ENCODE measurements at regions not wholly inside any gene's neighbourhood (a gene's known extent, or its start where the extent isn't known, plus 50 kb on each side); places are given as distances from the start of the nearest gene placed in this dataset.
"Not testable (repeated sequence)": the region's sequence is repeated elsewhere in the genome, so short reads cannot be mapped to it uniquely, and the experiment has no call there.

GRCh38 chr2:66632882-66633281 is 198.0 kb downstream of the MEIS1 start:
- not testable (repeated sequence) for DNase-seq (ENCODE audit: extremely low read depth, low read depth)

GRCh38 chr2:66633631-66634030 is 198.7 kb downstream of the MEIS1 start:
- DNase-seq (ENCODE audit: extremely low read depth, low read depth) = no peak

GRCh38 chr2:66634784-66635183 is 199.9 kb downstream of the MEIS1 start:
- DNase-seq (ENCODE audit: extremely low read depth, low read depth) = no peak

- DNase-seq (ENCODE audit: extremely low read depth, low read depth) = no peak
Measured at GRCh38 chr2:66641685-66642084, 206.8 kb downstream of the MEIS1 start.

- DNase-seq (ENCODE audit: extremely low read depth, low read depth) = not testable (repeated sequence)
Measured at GRCh38 chr2:66648081-66648480, 213.2 kb downstream of the MEIS1 start.

GRCh38 chr2:66649006-66649405 is 214.1 kb downstream of the MEIS1 start:
- DNase-seq (ENCODE audit: extremely low read depth, low read depth) = no peak

GRCh38 chr2:66651295-66651694 is 216.4 kb downstream of the MEIS1 start:
- no peak for DNase-seq (ENCODE audit: extremely low read depth, low read depth)

- DNase-seq (ENCODE audit: extremely low read depth, low read depth) = no peak
Measured at GRCh38 chr2:66660804-66661203, 225.9 kb downstream of the MEIS1 start.

- DNase-seq (ENCODE audit: extremely low read depth, low read depth) = no peak
Measured at GRCh38 chr2:66661253-66662173, 226.6 kb downstream of the MEIS1 start.

- DNase-seq (ENCODE audit: extremely low read depth, low read depth) = no peak
Measured at GRCh38 chr2:66665124-66665984, 230.4 kb downstream of the MEIS1 start.

GRCh38 chr2:66667301-66667700 is 232.4 kb downstream of the MEIS1 start:
- DNase-seq (ENCODE audit: extremely low read depth, low read depth) = no peak

- no peak for DNase-seq (ENCODE audit: extremely low read depth, low read depth)
Measured at GRCh38 chr2:66673286-66673685, 238.4 kb downstream of the MEIS1 start.

GRCh38 chr2:66674087-66674486 is 239.2 kb downstream of the MEIS1 start:
- no peak for DNase-seq (ENCODE audit: extremely low read depth, low read depth)

- DNase-seq (ENCODE audit: extremely low read depth, low read depth) = no peak
Measured at GRCh38 chr2:66675591-66675990, 240.7 kb downstream of the MEIS1 start.

GRCh38 chr2:66679442-66679841 is 244.5 kb downstream of the MEIS1 start:
- no peak for DNase-seq (ENCODE audit: extremely low read depth, low read depth)

GRCh38 chr2:66682476-66682875 is 247.6 kb downstream of the MEIS1 start:
- DNase-seq (ENCODE audit: extremely low read depth, low read depth) = no peak

- no peak for DNase-seq (ENCODE audit: extremely low read depth, low read depth)
Measured at GRCh38 chr2:66683064-66683463, 248.1 kb downstream of the MEIS1 start.

- DNase-seq (ENCODE audit: extremely low read depth, low read depth) = no peak
Measured at GRCh38 chr2:66683599-66683998, 248.7 kb downstream of the MEIS1 start.

GRCh38 chr2:66684289-66684688 is 249.4 kb downstream of the MEIS1 start:
- no peak for DNase-seq (ENCODE audit: extremely low read depth, low read depth)

GRCh38 chr2:66686755-66687154 is 251.8 kb downstream of the MEIS1 start:
- DNase-seq (ENCODE audit: extremely low read depth, low read depth) = no peak

- no peak for DNase-seq (ENCODE audit: extremely low read depth, low read depth)
Measured at GRCh38 chr2:66688951-66689350, 254.0 kb downstream of the MEIS1 start.
